DND-41 (cell line): ENCODE measurements at regions not wholly inside any gene's neighbourhood (a gene's known extent, or its start where the extent isn't known, plus 50 kb on each side); places are given as distances from the start of the nearest gene placed in this dataset.

Experiments used
- EZH2 ChIP-seq: IDR thresholded peaks from 3 replicates; pipeline ENCODE4 v1.6.1; 2012; ENCODE audit warnings: borderline replicate concordance, low read depth, mild to moderate bottlenecking, moderate library complexity, low read length, inconsistent platforms; ENCODE audit not compliant: severe bottlenecking
- TF ChIP-seq, protein P1 (sequence below): IDR thresholded peaks from 2 replicates; pipeline ENCODE4 v1.5.1; 2012; ENCODE audit warnings: borderline replicate concordance, low read length, moderate library complexity, mild to moderate bottlenecking; ENCODE audit not compliant: poor library complexity, severe bottlenecking; ENCODE audit errors: extremely low read depth

DNA sequence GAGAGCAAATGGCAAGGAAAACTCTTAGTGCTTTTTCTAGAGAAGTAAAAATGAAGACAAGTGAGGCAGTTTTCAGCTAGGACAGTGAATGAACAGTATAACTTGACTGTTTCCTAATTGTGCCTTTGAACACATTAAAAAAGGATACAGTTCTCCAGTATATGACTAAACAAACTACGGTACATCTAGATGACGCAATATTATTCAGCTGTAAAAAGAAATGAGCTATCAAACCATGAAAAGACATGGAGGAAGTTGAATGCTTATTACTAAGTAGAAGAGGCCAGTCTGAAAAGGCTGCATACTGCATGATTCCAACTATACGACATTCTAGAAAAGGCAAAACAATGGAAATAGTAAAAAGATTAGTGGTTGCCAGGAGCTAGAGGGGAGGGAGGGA, 206.3 kb downstream of the SIPA1L2 start:
- TF ChIP-seq, protein P1, sequence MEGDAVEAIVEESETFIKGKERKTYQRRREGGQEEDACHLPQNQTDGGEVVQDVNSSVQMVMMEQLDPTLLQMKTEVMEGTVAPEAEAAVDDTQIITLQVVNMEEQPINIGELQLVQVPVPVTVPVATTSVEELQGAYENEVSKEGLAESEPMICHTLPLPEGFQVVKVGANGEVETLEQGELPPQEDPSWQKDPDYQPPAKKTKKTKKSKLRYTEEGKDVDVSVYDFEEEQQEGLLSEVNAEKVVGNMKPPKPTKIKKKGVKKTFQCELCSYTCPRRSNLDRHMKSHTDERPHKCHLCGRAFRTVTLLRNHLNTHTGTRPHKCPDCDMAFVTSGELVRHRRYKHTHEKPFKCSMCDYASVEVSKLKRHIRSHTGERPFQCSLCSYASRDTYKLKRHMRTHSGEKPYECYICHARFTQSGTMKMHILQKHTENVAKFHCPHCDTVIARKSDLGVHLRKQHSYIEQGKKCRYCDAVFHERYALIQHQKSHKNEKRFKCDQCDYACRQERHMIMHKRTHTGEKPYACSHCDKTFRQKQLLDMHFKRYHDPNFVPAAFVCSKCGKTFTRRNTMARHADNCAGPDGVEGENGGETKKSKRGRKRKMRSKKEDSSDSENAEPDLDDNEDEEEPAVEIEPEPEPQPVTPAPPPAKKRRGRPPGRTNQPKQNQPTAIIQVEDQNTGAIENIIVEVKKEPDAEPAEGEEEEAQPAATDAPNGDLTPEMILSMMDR, result no peak
- TF ChIP-seq EZH2, result no peak
